NT2/D1 (cell line): ENCODE measurements at regions not wholly inside any gene's neighbourhood (a gene's known extent, or its start where the extent isn't known, plus 50 kb on each side); places are given as distances from the start of the nearest gene placed in this dataset.

Experiments
- DNase-seq: peaks from one replicate; pipeline ENCODE4 v3.0.0-alpha.2; 2011; ENCODE audit warnings: low read depth, low spot score
- H3K27me3 ChIP-seq: 2 replicates; pipeline ENCODE4 v1.6.0; 2011; ENCODE audit warnings: mild to moderate bottlenecking; ENCODE audit not compliant: insufficient read length, insufficient read depth
- H3K36me3 ChIP-seq: 2 replicates; pipeline ENCODE4 v1.6.1; 2011; ENCODE audit warnings: mild to moderate bottlenecking, low read length, mixed read lengths; ENCODE audit not compliant: insufficient read depth, insufficient read length
- H3K4me1 ChIP-seq: 2 replicates; pipeline ENCODE4 v1.5.1; 2011; ENCODE audit not compliant: insufficient read depth, insufficient read length
- H3K4me3 ChIP-seq: 2 replicates; pipeline ENCODE4 v1.5.1; 2011; ENCODE audit warnings: low read depth; ENCODE audit not compliant: insufficient read length
- H3K9ac ChIP-seq: 2 replicates; pipeline ENCODE4 v1.6.0; 2011; ENCODE audit warnings: low read depth; ENCODE audit not compliant: insufficient read length
- H3K9me3 ChIP-seq: 2 replicates; pipeline ENCODE4 v1.5.1; 2011; ENCODE audit warnings: mild to moderate bottlenecking, low read length; ENCODE audit not compliant: insufficient read depth
- SUZ12 ChIP-seq: IDR thresholded peaks from 2 replicates; pipeline ENCODE4 v1.6.1; 2011; ENCODE audit not compliant: insufficient read length, insufficient read depth; ENCODE audit errors: extremely low read depth
- YY1 ChIP-seq: IDR thresholded peaks from 2 replicates; pipeline ENCODE4 v1.6.1; 2011; ENCODE audit not compliant: insufficient read length, insufficient read depth
- ZNF274 ChIP-seq: IDR thresholded peaks from 2 replicates; pipeline ENCODE4 v1.6.1; 2011; ENCODE audit warnings: mild to moderate bottlenecking, low read depth, low read length

DNA sequence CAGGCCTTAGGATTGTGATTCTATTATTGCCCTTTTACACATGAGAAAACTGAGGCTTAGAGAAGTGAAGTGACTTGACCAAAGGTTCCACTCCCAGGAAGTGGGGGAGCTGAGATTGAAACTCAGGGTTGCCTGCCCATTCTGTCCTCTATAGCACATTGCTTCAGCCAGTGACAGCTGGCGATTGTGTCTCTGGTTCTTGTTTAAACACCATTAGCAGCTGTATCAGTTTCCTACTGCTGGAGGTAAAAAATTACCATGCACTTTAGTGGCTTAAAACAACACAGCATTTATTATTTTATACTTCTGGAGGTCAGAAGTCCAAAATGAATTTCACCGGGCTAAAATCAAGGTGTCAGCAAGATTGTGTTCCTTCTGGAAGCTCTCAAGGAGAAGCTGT, 205.8 kb upstream of the MAMLD1 start:
- Histone ChIP-seq H3K9ac (no peak overlapping the region), H3K4me1 (no peaks in the 10 kb centered on the region), H3K36me3 (no peaks in the 10 kb centered on the region), H3K9me3 (no peaks in the 10 kb centered on the region), H3K27me3 (no peaks in the 10 kb centered on the region), H3K4me3 (no peak overlapping the region)
- DNase-seq: no peak
- TF ChIP-seq YY1 (no peak), ZNF274 (no peak), SUZ12 (no peak)

DNA sequence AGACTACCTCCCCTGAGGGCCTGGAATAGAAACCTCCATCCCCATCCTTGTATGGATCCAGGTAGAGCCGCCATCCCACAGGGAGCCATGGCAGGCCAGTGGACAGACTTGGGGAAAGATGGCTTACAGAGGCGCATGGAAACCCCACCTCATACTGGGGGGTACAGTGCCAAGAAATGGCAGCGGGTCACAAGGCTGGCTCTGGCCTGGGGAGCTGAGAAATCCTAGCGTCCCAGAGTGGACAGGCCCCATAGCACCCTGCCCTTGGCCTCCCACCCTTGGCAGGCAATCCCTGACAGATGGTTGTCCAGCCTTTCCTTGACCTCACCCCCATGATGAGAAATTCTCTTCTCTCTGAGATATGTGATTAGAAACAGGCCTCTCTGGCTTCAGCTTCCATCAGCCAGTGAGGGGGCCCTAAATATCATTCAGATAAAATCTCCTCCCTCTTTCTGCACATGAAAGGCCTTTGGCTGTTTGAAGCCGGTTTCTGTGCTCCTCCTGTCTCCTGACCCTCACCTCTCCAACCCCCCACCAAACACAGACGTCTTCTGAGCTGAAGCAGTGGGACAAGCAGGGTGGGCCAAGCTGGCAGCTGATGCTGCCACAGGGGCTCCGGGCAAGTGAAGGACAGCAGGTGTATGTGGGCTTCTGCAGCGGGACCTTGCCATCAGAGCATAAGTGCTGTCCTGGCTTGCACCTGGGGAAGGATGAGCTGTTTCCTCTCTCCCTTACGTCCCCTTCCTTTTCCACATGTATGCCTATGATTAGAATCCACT, 204.4 kb upstream of the MAMLD1 start:
- H3K9ac ChIP-seq: no peak overlapping the region
- TF ChIP-seq ZNF274 (no peak), YY1 (no peak), SUZ12 (no peak)
- no peaks in the 10 kb centered on the region for H3K36me3 ChIP-seq
- no peaks in the 10 kb centered on the region for H3K9me3 ChIP-seq
- H3K4me1 ChIP-seq: no peaks in the 10 kb centered on the region
- no peak for DNase-seq
- no peaks in the 10 kb centered on the region for H3K27me3 ChIP-seq
- no peak overlapping the region for H3K4me3 ChIP-seq

DNA sequence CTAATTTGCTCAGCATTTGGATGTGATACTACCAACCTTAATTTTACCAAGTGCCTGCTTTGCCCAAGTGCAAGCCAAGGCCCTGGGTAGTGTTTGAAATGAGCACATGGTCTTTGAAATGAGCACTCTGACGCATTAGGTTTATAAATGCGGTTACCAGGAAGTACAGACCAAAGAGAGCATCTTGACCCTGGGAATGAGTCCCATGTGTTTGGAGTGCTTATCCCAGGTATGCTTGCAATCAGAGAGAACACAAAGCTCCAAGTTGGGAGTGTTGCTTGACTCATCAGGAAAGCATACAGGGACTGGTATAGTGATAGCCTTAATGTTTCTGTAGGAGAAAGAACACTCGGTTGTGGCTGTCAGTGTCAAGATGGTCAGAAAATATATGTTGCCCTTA, 203.6 kb upstream of the MAMLD1 start:
- H3K4me1 ChIP-seq: no peaks in the 10 kb centered on the region
- H3K36me3 ChIP-seq: no peaks in the 10 kb centered on the region
- DNase-seq: no peak
- no peak overlapping the region for H3K4me3 ChIP-seq
- TF ChIP-seq ZNF274 (no peak), SUZ12 (no peak), YY1 (no peak)
- no peak overlapping the region for H3K9ac ChIP-seq
- H3K9me3 ChIP-seq: no peaks in the 10 kb centered on the region
- H3K27me3 ChIP-seq: no peaks in the 10 kb centered on the region

DNA sequence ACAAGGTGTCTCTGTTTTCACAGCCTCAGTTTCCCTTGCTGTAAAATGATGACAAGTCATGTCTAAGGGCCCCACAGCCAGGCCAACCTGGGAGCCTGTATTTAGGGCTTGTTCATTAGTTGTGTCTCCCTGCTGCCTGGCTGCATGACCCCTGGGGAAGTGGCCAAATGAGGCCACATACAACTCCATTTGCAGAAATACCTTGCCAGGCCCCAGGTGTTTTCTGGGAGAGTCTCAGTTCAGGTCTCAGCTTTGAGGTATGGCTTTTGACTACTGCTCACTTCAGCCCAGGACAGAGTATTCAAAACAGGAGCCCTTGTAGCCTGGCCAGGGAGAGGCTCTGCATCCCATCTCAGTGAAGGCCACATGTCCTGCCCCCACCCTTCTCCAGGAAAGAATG, 202.5 kb upstream of the MAMLD1 start:
- Histone ChIP-seq H3K27me3 (no peaks in the 10 kb centered on the region), H3K4me1 (no peaks in the 10 kb centered on the region), H3K4me3 (no peak overlapping the region), H3K9ac (no peak overlapping the region), H3K9me3 (no peaks in the 10 kb centered on the region), H3K36me3 (no peaks in the 10 kb centered on the region)
- TF ChIP-seq YY1 (no peak), SUZ12 (no peak), ZNF274 (no peak)
- no peak for DNase-seq

DNA sequence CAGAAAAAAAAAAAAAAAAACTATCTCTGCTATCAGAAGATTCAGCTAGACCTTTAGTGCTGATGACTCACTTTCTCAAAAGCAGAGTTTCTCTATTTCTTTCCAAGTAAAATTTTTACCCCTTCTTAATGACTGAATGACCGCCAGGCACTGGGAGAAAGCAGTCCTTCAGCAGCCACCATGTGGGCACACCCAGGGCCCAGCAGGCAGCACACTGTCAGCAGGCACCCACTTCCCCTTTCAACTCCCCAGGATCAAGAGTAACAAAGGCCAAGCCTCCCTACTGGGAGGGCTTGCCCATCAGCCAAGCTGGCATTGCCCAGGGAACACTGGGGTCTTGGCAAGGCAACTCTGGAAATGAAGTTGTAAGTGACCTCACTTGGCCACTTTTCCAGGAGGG, 201.9 kb upstream of the MAMLD1 start:
- Histone ChIP-seq H3K9me3 (no peaks in the 10 kb centered on the region), H3K9ac (no peak overlapping the region)

DNA sequence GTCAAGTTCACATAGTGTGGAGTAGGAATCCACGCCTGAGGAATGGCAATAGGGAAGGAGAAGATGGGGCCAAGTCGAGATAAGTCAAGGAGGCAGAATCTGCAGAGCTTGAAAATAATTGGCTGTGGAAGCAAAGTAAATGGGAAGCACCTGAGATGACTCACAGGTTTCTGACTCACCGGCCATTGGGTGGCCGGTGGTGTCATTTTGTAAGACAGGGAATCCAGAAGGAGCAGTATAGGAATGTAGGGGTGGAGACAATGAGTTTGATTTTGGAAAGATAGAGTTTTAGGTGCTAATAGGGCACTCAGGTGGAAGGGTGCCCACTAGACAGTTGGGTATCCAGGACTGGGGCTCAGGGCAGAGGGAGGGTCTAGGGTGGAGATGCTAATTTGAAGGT, 201.0 kb upstream of the MAMLD1 start:
- Histone ChIP-seq H3K4me1 (no peaks in the 10 kb centered on the region), H3K36me3 (no peaks in the 10 kb centered on the region), H3K4me3 (no peak overlapping the region), H3K9me3 (no peaks in the 10 kb centered on the region), H3K27me3 (no peaks in the 10 kb centered on the region), H3K9ac (no peak overlapping the region)
- TF ChIP-seq YY1 (no peak), ZNF274 (no peak), SUZ12 (no peak)
- DNase-seq: no peak

More for the DNA sequence above, 201.9 kb upstream of the MAMLD1 start:
- no peaks in the 10 kb centered on the region for H3K4me1 ChIP-seq
- no peak for DNase-seq
- no peaks in the 10 kb centered on the region for H3K36me3 ChIP-seq
- H3K27me3 ChIP-seq: no peaks in the 10 kb centered on the region
- no peak overlapping the region for H3K4me3 ChIP-seq
- TF ChIP-seq ZNF274: no peak
- no peak for TF ChIP-seq YY1
- TF ChIP-seq SUZ12: no peak

DNA sequence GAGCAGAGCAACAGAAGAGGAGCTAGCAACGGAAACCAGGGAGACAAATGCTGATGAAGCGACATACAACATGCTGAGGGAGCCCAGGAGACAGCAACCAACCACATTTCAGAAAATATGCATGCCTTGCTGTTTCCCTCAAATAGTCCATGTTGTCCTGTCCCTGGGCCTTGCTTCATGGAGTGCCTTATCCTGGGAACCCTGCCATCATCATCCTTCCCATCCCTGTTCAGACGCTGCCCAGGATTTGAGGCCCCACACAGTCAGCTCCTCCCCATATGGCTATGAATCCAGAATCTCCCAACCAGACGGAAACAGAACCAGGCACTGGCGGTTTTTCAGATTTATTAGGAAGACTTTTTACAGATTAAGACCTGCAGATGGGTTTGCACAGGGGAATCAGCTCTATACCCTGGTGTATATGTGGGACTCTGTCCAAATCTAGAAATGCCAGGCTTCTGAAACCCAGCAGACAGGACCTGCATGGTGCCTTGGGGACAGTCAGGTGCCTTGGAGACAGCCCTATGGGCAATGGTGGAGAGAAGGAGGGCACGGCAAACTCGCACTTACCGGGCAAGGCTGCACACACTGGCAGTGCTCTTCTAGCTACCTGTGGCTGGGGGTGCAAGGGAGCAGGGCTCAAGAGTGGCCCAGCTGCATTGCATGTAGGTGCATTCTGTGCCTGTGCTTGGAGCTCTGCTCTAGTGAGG, 199.7 kb upstream of the MAMLD1 start:
- no peaks in the 10 kb centered on the region for H3K9me3 ChIP-seq
- no peaks in the 10 kb centered on the region for H3K36me3 ChIP-seq
- no peak overlapping the region for H3K9ac ChIP-seq
- no peaks in the 10 kb centered on the region for H3K27me3 ChIP-seq
- H3K4me3 ChIP-seq: no peak overlapping the region
- no peaks in the 10 kb centered on the region for H3K4me1 ChIP-seq
- no peak for TF ChIP-seq SUZ12
- no peak for TF ChIP-seq ZNF274
- TF ChIP-seq YY1: no peak
- DNase-seq: no peak
